ENCODE measurements at regions not wholly inside any gene's neighbourhood (a gene's known extent, or its start where the extent isn't known, plus 50 kb on each side); places are given as distances from the start of the nearest gene placed in this dataset.

GRCh38 chr11:33490842-33491370 is 209.7 kb downstream of the C11orf91 start:
- TF ChIP-seq, protein P1, sequence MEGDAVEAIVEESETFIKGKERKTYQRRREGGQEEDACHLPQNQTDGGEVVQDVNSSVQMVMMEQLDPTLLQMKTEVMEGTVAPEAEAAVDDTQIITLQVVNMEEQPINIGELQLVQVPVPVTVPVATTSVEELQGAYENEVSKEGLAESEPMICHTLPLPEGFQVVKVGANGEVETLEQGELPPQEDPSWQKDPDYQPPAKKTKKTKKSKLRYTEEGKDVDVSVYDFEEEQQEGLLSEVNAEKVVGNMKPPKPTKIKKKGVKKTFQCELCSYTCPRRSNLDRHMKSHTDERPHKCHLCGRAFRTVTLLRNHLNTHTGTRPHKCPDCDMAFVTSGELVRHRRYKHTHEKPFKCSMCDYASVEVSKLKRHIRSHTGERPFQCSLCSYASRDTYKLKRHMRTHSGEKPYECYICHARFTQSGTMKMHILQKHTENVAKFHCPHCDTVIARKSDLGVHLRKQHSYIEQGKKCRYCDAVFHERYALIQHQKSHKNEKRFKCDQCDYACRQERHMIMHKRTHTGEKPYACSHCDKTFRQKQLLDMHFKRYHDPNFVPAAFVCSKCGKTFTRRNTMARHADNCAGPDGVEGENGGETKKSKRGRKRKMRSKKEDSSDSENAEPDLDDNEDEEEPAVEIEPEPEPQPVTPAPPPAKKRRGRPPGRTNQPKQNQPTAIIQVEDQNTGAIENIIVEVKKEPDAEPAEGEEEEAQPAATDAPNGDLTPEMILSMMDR (IDR thresholded peaks at IDR 0.05): no peak
- no peak for TF ChIP-seq POLR2A (IDR thresholded peaks at IDR 0.05)

Data from testis (tissue), 2 donors.